Cerebellar nuclear complex (tissue), 1 donor: ENCODE measurements at regions not wholly inside any gene's neighbourhood (a gene's known extent, or its start where the extent isn't known, plus 50 kb on each side); places are given as distances from the start of the nearest gene placed in this dataset.

ENCODE experiments used
- DNase-seq, 2 experiments: peaks; one replicate each; lab custom pipeline; 2025; lab: John Stamatoyannopoulos, UW

DNA sequence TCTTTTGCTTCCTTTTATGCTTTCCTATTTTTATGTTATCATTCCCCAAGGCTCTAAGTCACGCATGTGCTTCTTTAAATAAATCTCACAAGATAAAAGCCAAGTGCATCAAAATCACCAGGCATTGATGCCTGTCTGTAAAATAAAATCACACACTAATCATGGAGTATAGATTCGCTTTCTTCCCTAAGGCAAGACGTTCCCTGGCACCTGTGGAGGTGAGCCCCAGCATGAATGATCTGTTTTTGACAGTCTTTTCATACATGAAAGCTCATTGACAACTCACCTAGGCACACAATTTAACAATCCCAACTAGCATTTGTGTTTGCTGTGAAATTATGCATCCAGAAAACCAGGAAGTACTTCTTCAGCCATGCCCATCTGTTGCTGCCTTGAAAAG is 146.9 kb upstream of the DMAC1 start:
- DNase-seq = no peak

DNA sequence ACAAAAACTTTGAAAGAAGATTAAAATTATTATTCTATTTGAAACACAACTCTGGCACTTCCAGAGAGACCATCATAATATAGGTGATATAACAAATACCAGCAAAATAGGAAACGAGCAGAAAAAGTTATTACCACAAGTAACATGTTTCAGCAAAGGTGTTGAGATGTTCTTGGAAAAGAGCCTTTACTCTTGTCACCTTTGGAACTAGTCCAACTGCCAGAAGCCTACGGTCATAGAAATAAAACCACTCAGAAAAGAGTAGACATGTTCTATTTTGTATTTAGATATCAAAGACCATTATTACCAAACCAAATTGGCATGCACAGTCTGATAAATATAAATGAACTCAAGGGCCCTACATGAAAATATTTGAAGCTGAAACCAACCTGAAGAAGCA is 145.0 kb upstream of the DMAC1 start:
- no peak for DNase-seq

DNA sequence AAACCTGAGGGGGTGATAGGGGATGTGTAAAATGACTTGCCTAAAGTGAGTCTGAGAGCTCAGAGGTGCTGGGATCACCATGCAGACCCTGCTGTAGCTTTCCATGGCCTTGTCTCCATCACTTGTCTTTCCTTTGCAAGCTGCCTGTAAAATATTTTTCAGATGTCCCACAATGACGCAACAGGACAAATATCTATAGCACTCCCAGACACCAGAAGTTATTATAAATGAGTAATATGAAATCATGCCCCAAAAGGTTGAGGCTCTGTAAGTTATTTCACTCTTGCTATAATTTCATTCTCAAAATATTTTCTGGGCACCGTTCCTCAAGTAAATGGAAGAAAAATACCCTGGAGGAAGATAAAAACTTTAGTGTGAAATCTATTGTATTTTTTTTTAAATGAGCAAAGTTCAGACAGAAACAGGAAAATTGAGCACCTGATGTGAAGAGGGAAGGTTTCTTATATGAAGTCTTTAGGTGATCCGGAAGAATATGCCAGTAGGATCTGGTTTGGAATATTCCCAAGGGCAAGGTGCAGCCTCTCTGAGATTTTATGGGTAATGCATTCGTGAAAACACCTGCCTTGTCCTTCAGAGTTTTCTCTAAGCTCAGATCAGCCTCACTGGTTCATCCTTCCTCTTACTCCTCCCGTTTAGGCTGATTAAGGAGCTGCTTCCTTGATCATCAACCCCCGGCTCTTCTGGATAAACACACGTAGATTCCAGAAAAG is 138.3 kb upstream of the DMAC1 start:
- DNase-seq = no peak

- DNase-seq = no peak
Measured at GRCh38 chr9:7936996-7937395, 137.4 kb upstream of the DMAC1 start.

DNA sequence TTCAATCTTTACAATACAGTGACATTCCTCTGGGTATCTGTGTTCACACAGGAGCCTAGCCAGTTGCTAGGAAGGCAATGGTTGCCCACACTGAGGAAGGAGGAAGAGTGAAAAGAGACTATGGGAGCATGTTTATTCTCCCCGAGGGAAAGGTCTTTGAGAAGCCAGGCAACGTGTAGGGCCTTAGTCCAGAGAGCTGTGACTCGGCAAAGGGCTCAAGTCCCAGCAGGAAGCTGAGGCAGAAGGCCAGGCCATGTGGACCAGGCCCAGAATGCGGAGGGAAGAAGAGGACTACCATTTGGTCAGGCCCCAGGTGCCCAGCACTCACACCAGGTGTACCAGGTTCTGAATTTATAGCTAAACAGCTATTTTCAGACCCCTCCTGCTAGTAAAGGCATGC is 136.6 kb upstream of the DMAC1 start:
- DNase-seq = peak; percentile 93 to 98

GRCh38 chr9:7935681-7936080 is 136.1 kb upstream of the DMAC1 start:
- no peak for DNase-seq

DNA sequence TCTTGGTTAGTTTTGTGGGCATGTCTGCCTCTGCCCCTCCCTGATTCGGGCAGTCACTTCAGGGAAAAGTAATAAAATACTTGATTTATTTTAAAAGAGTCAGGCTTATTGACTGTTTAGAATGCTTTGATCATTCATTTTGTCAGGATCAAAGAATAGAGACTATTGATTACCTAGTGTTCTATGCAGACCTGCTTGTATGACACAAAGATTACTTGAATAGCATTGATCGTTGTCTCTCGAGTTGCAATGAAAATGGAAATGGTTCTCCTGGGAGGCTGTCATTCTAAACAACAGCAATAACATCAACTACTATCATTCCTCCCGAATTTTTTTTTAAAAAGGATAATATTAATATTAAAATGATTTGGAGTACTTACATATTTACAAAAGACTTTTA is 133.2 kb upstream of the DMAC1 start:
- no peak for DNase-seq

- DNase-seq = no peak
Measured at GRCh38 chr9:7930613-7931012, 131.0 kb upstream of the DMAC1 start.

GRCh38 chr9:7921545-7922197 is 122.1 kb upstream of the DMAC1 start:
- DNase-seq = no peak

DNA sequence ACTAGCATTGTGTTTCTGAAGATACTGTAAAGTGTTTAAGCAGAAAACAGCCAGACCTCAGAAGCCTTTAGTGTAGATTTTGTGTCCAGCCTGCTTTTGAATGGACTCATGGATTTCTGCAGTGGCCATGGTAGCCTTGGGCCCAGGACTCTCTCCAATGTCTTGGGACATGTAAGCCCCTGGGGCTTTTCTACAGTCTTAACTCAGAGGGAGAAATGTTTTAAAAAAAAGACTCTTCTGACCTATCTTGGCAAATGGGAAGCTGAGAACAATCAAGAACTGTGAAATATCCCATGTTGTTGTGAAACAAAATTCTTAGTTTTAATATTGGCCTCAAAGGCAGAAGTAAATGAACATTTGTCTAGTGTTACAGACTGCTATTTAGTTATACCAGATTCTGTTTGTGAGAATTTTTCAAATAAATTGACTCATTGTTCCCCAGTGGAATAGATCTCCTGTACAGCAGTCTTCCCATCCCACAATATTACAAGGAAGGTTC is 112.5 kb upstream of the DMAC1 start:
- DNase-seq = no peak

- no peak for DNase-seq
Measured at GRCh38 chr9:7910426-7911020, 110.9 kb upstream of the DMAC1 start.

- DNase-seq = no peak
Measured at GRCh38 chr9:7909537-7909936, 110.0 kb upstream of the DMAC1 start.

DNA sequence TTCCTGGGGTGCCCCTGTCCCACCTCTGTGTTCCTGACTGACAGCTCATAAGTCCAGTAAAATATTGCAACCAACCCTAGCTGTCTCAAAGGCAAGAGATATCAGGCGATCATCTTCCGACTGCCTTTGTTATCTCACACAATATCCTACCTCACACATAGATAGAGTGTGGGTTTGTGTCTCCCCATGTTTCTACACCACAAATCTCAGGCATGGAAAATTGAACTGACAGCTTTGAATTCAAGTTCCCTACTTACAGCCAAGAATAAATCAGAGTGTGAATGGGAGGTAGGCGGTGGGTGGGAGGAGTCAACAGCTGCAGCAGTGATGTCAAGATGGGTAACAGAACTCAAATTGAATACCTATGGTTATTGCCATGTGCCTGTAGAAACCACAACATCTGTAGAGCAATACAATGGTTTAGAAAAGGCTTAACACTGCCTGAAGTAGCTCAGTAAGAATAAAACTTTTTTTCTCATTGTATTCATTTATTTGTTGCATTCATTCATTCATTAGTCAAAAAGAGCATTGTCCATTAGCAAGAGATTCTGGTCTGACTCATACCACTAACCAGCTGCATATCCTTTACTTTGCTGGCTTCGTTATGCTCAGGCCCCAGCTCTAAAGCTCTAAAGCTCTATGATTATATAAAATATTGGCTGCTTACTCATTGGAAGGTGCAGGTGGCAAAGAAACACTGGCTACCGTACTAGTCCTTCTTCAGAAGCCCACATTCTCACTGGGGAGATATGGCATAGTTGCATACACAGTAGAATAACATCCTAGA is 108.2 kb upstream of the DMAC1 start:
- no peak for DNase-seq

- DNase-seq = no peak
Measured at GRCh38 chr9:7906783-7907550, 107.4 kb upstream of the DMAC1 start.

DNA sequence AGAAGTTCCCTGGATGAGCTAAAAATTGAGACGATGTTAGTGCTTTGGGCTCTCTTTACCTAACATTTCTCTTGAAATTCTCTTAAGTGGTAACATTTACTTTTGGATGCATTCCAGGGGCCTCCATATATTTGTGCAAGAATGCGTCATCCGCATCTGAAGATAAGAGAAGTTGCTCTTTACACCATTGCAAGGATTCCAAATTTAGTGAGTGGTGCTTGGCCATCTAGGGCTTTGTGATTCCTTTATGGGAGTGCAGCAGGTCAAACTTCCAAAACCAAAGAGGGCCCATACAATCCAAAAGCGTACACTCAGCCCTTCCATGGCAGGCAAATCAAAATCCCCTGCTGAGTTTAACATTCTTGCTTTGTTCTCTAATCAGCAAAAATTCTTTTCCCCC is 102.0 kb upstream of the DMAC1 start:
- DNase-seq = no peak

- DNase-seq = no peak
Measured at GRCh38 chr9:7900541-7900940, 101.0 kb upstream of the DMAC1 start.

DNA sequence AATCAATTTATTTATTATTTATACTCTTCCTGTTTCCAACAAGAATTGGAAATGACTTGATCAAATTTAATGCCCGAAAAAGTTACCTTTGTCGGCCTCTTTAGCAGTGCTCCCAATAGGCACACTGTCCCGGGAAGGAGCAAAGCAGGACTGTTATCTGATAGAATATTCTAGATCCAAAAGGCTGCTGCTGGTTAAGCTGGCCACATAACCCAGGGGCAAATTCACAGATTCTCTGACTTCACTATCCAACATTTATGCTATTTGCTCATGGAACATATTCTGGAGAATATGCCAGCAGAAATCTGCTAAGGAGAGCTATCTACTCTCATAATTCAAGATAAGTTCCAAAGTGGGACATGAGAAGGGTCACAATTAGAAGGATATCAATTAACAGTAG is 100.2 kb upstream of the DMAC1 start:
- no peak for DNase-seq

GRCh38 chr9:7894231-7894630 is 94.7 kb upstream of the DMAC1 start:
- peak; percentile 69 to 85 for DNase-seq

DNA sequence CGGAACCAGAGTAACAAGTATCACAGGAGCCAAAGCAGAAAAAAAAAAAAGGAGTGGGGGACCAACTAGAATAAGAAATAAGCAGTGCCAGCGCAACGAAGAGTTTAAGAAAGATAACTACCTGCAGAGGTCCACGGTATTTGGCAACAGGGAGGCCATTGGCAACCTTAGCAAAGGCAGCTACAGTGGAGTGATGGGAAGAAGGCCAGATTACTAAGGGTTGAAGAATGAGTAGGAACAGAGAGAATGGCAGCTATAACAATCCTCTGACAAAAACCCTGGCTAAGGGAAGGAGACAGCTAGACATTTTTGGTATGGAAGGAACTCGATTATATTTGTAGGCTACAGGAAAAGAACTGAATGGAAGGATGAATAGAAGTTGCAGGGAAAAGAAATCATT is 93.4 kb upstream of the DMAC1 start:
- no peak for DNase-seq

DNA sequence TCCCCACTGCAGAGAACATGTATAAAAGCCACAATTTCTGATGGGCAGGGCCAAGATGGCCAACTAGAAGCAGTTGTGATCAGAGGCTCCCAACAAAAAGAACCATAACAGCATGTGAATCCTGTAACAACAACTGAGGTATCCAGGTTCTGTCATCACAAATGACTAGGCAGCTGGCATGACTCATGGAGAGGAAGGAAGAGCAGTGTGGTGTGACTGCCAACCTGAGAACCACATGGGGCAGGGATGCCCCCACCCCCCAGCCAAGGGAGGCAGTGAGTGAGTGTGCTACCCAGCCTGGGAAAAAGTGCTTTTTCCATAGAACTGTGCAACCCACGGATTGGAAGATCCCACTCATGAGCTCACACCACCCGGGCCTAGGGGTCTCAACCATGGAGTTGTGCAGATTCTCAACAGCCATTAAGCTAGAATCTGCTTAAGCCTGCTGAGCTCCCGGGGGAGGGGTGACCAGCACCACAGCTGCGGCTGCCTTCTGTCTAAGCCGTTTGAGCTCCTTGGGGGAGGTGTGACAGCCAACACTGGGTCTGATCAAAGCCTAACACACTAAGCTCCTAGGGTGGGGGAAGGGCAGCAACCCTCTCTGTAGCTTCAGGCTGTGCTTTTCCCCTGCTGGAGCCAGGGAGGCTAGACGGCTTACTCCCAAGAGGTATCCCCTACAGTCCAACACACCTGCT is 80.1 kb upstream of the DMAC1 start:
- DNase-seq = no peak
